ENCODE measurements at regions not wholly inside any gene's neighbourhood (a gene's known extent, or its start where the extent isn't known, plus 50 kb on each side); places are given as distances from the start of the nearest gene placed in this dataset.

- no peak overlapping the region for H3K27ac ChIP-seq (ENCODE audit: control insufficient read depth, insufficient read depth)
- H3K4me3 ChIP-seq, result no peak overlapping the region
- no peaks in the 10 kb centered on the region; a peak in 1 of 4 replicates for H3K27me3 ChIP-seq (replicated peaks in 1 of 2; ENCODE audit: control insufficient read depth in 2 of 2, insufficient read depth in 2 of 2, low read length in 1 of 2)
- ChIA-PET CTCF (no interaction called here), SMC1A (ENCODE audit: uncharacterized antibody, unreplicated experiment) (interaction anchor here (0.6 kb wide), 1 partner anchor 61 kb away, joined by 3 read pairs; no protein-coding TSS in a partner anchor), POLR2A (no interaction called here), RAD21 (ENCODE audit: unreplicated experiment) (no interaction called here)
- intact Hi-C loops (cut with micrococcal nuclease; ENCODE audit: unreplicated experiment) (no loop called here), in situ Hi-C loops (cut with MboI) (no loop called here)
- ATAC-seq (no peak), DNase-seq (ENCODE audit: low read depth, low spot score) (no peak), FAIRE-seq (no peak)
- H4K20me1 ChIP-seq (ENCODE audit: control insufficient read depth, insufficient read depth), result no peaks in the 10 kb centered on the region
- no peak for TF ChIP-seq ZBTB33 (IDR thresholded peaks at IDR 0.05)
- TF ChIP-seq CHD1 (IDR thresholded peaks at IDR 0.05; ENCODE audit: low read depth, low read length), result no peak
- TF ChIP-seq TARDBP (IDR thresholded peaks at IDR 0.05; ENCODE audit: borderline replicate concordance), result no peak
- no peaks in the 10 kb centered on the region for H3K36me3 ChIP-seq (ENCODE audit: control insufficient read depth in 2 of 2, insufficient read depth in 2 of 2, low read length in 1 of 2)
- WGBS (ENCODE audit: insufficient coverage, insufficient replicate concordance, low lambda C conversion rate, missing lambda C conversion rate), result 0% methylated on average over 1 of the region's 1 CpG
- no peak overlapping the region for H2AFZ ChIP-seq (ENCODE audit: control insufficient read depth, low read depth, low read length)
- no TSS peak for BruUV-seq (replicated peaks)
- no peaks in the 10 kb centered on the region for H3K79me2 ChIP-seq (ENCODE audit: control insufficient read depth, insufficient read depth, low read length)
- no peaks in the 10 kb centered on the region for H3K9me3 ChIP-seq (replicated peaks; ENCODE audit: control insufficient read depth, insufficient read depth, low read length)
- no peak overlapping the region for H3K4me2 ChIP-seq (ENCODE audit: control insufficient read depth, insufficient read depth)
- no peak overlapping the region for H3K9ac ChIP-seq (ENCODE audit: control insufficient read depth, insufficient read depth, low read length)
- no peaks in the 10 kb centered on the region for H3K4me1 ChIP-seq (ENCODE audit: control insufficient read depth, insufficient read depth, low read length)
Observed at GRCh38 chr18:55964171-55964570, 376.2 kb upstream of the TCF4 start.

DNA sequence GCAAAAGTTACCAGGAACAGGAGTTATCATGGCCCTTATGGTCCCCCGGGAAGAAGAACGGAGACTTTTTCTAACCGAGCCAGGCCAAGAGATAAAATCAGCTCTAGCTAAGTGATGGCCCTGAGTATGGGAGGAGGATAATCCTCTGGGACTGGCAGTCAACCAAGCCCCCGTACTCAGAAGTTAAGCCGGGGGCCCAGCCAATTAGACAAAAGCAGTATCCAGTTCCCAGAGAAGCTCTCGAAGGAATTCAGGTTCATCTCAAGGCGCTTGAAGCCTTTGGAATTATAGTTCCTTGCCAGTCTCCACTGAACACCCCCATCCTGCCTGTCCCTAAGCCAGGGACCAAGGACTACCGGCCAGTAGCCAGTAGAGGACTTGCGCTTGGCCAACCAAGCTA lies 365.3 kb upstream of the TCF4 start:
- H3K4me1 ChIP-seq (ENCODE audit: control insufficient read depth, insufficient read depth, low read length), result no peaks in the 10 kb centered on the region
- H3K27ac ChIP-seq (ENCODE audit: control insufficient read depth, insufficient read depth), result no peak overlapping the region
- CTCF ChIA-PET, result no interaction called here
- ATAC-seq (no peak), FAIRE-seq (no peak), DNase-seq (ENCODE audit: low read depth, low spot score) (no peak)
- H3K4me3 ChIP-seq, result no peak overlapping the region
- H3K79me2 ChIP-seq (ENCODE audit: control insufficient read depth, insufficient read depth, low read length), result no peaks in the 10 kb centered on the region
- H3K9me3 ChIP-seq (replicated peaks; ENCODE audit: control insufficient read depth, insufficient read depth, low read length), result no peaks in the 10 kb centered on the region
- no peaks in the 10 kb centered on the region for H4K20me1 ChIP-seq (ENCODE audit: control insufficient read depth, insufficient read depth)
- intact Hi-C loops (cut with micrococcal nuclease; ENCODE audit: unreplicated experiment) (no loop called here), in situ Hi-C loops (cut with MboI) (no loop called here)
- no peak overlapping the region for H3K9ac ChIP-seq (ENCODE audit: control insufficient read depth, insufficient read depth, low read length)
- POLR2A ChIA-PET, result no interaction called here
- H3K4me2 ChIP-seq (ENCODE audit: control insufficient read depth, insufficient read depth), result no peak overlapping the region
- no TSS peak for BruUV-seq (replicated peaks)
- RAD21 ChIA-PET (ENCODE audit: unreplicated experiment), result no interaction called here
- no peak overlapping the region for H2AFZ ChIP-seq (ENCODE audit: control insufficient read depth, low read depth, low read length)
- SMC1A ChIA-PET (ENCODE audit: uncharacterized antibody, unreplicated experiment), result no interaction called here
- no peaks in the 10 kb centered on the region for H3K27me3 ChIP-seq (replicated peaks in 1 of 2; ENCODE audit: control insufficient read depth in 2 of 2, insufficient read depth in 2 of 2, low read length in 1 of 2)
- WGBS (ENCODE audit: insufficient coverage, insufficient replicate concordance, low lambda C conversion rate, missing lambda C conversion rate), result 56% methylated on average over 9 of the region's 9 CpGs
- no peaks in the 10 kb centered on the region for H3K36me3 ChIP-seq (ENCODE audit: control insufficient read depth in 2 of 2, insufficient read depth in 2 of 2, low read length in 1 of 2)
- TF ChIP-seq TARDBP (IDR thresholded peaks at IDR 0.05; ENCODE audit: borderline replicate concordance), result no peak
- TF ChIP-seq, protein P1, sequence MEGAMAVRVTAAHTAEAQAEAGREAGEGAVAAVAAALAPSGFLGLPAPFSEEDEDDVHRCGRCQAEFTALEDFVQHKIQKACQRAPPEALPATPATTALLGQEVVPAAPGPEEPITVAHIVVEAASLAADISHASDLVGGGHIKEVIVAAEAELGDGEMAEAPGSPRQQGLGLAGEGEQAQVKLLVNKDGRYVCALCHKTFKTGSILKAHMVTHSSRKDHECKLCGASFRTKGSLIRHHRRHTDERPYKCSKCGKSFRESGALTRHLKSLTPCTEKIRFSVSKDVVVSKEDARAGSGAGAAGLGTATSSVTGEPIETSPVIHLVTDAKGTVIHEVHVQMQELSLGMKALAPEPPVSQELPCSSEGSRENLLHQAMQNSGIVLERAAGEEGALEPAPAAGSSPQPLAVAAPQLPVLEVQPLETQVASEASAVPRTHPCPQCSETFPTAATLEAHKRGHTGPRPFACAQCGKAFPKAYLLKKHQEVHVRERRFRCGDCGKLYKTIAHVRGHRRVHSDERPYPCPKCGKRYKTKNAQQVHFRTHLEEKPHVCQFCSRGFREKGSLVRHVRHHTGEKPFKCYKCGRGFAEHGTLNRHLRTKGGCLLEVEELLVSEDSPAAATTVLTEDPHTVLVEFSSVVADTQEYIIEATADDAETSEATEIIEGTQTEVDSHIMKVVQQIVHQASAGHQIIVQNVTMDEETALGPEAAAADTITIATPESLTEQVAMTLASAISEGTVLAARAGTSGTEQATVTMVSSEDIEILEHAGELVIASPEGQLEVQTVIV (IDR thresholded peaks at IDR 0.05; ENCODE audit: borderline replicate concordance, partially characterized antibody), result no peak
- TF ChIP-seq TBL1XR1 (IDR thresholded peaks at IDR 0.05; ENCODE audit: low read depth, low read length), result no peak
- TF ChIP-seq SRF (IDR thresholded peaks at IDR 0.05; ENCODE audit: low read depth in 2 of 2, low read length in 2 of 2), result no peak
- TF ChIP-seq, protein P2, sequence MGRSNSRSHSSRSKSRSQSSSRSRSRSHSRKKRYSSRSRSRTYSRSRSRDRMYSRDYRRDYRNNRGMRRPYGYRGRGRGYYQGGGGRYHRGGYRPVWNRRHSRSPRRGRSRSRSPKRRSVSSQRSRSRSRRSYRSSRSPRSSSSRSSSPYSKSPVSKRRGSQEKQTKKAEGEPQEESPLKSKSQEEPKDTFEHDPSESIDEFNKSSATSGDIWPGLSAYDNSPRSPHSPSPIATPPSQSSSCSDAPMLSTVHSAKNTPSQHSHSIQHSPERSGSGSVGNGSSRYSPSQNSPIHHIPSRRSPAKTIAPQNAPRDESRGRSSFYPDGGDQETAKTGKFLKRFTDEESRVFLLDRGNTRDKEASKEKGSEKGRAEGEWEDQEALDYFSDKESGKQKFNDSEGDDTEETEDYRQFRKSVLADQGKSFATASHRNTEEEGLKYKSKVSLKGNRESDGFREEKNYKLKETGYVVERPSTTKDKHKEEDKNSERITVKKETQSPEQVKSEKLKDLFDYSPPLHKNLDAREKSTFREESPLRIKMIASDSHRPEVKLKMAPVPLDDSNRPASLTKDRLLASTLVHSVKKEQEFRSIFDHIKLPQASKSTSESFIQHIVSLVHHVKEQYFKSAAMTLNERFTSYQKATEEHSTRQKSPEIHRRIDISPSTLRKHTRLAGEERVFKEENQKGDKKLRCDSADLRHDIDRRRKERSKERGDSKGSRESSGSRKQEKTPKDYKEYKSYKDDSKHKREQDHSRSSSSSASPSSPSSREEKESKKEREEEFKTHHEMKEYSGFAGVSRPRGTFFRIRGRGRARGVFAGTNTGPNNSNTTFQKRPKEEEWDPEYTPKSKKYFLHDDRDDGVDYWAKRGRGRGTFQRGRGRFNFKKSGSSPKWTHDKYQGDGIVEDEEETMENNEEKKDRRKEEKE (IDR thresholded peaks at IDR 0.05), result no peak
- TF ChIP-seq STAT1 (conservative IDR thresholded peaks at IDR 0.05), result no peak
- TF ChIP-seq SPI1 (IDR thresholded peaks at IDR 0.05; ENCODE audit: borderline replicate concordance, insufficient read depth, low read depth, low read length), result no peak
- TF ChIP-seq MTA2 (IDR thresholded peaks at IDR 0.05; ENCODE audit: low read depth), result no peak
- no peak for TF ChIP-seq BRCA1 (IDR thresholded peaks at IDR 0.05; ENCODE audit: low read depth, low read length)
